ENCODE measurements at regions not wholly inside any gene's neighbourhood (a gene's known extent, or its start where the extent isn't known, plus 50 kb on each side); places are given as distances from the start of the nearest gene placed in this dataset.

- TF ChIP-seq SIX5 (IDR thresholded peaks at IDR 0.05; ENCODE audit: low read depth, low read length, severe bottlenecking) (no peak), CTCF (IDR thresholded peaks at IDR 0.05 in 2 of 3, conservative IDR thresholded peaks at IDR 0.05 in 1 of 3; ENCODE audit: control insufficient read depth in 2 of 3, extremely low read depth in 1 of 3, insufficient read depth in 1 of 3, low read depth in 3 of 3, low read length in 3 of 3) (no peak), BCL3 (IDR thresholded peaks at IDR 0.05; ENCODE audit: borderline replicate concordance, insufficient read depth, low read depth, low read length, poor library complexity, severe bottlenecking) (no peak), EZH2 (IDR thresholded peaks at IDR 0.05; ENCODE audit: borderline replicate concordance, control insufficient read depth, low read depth, low read length) (no peak), JUNB (IDR thresholded peaks at IDR 0.05) (no peak)
These were observed 448.7 kb upstream of the TCF4 start for GRCh38 chr18:56036741-56037140.
